MCF 10A (cell line): ENCODE measurements at regions not wholly inside any gene's neighbourhood (a gene's known extent, or its start where the extent isn't known, plus 50 kb on each side); places are given as distances from the start of the nearest gene placed in this dataset.

ENCODE experiments used
- BruUV-seq: library from RNA; stranded (reverse); fragments of 400-500 nt; replicated peaks from 2 replicates; lab custom pipeline; 2021; lab: Mats Ljungman, UMichigan
- CTCF ChIA-PET: fragments of 300-600 bp; sonication (Branson Sonifier 250); formaldehyde crosslinking; extraction: SDS; loops from one replicate; lab custom pipeline; 2021; ENCODE audit warnings: antibody characterized with exemption, inconsistent platforms; lab: Yijun Ruan, JAX
- POLR2A ChIA-PET: fragments of 300-600, 350-650 bp; sonication (Branson Sonifier 250); formaldehyde crosslinking; extraction: SDS; loops from one replicate; lab custom pipeline; 2020; ENCODE audit warnings: antibody characterized with exemption, inconsistent platforms; lab: Yijun Ruan, JAX
- DNase-seq: peaks from one replicate; pipeline ENCODE4 v3.0.0-alpha.2; 2018; ENCODE audit not compliant: unreplicated experiment
- H3K27ac Mint-ChIP-seq: one replicate; pipeline ENCODE4 v1.8.0; 2022; ENCODE audit warnings: mild to moderate bottlenecking, low read depth, mixed read lengths; ENCODE audit not compliant: unreplicated experiment
- H3K27me3 Mint-ChIP-seq: one replicate; pipeline ENCODE4 v1.8.0; 2022; ENCODE audit warnings: mixed read lengths; ENCODE audit not compliant: insufficient read depth, unreplicated experiment
- H3K36me3 Mint-ChIP-seq: one replicate; pipeline ENCODE4 v1.8.0; 2022; ENCODE audit warnings: mild to moderate bottlenecking, moderate library complexity, mixed read lengths; ENCODE audit not compliant: insufficient read depth, unreplicated experiment
- H3K4me1 Mint-ChIP-seq: one replicate; pipeline ENCODE4 v1.8.0; 2022; ENCODE audit warnings: mixed read lengths; ENCODE audit not compliant: insufficient read depth, unreplicated experiment
- H3K4me3 Mint-ChIP-seq: one replicate; pipeline ENCODE4 v1.8.0; 2022; ENCODE audit warnings: mild to moderate bottlenecking, moderate library complexity, mixed read lengths; ENCODE audit not compliant: unreplicated experiment
- H3K9me3 Mint-ChIP-seq: one replicate; pipeline ENCODE4 v1.8.0; 2022; ENCODE audit warnings: mixed read lengths; ENCODE audit not compliant: unreplicated experiment
- intact Hi-C: fragments of 100-400 bp; cut with micrococcal nuclease; formaldehyde crosslinking; loops from 2 replicates; pipeline ENCODE4 v1.14.1; 2022
- TF ChIP-seq, protein P1 (sequence below): fragments of 200-600 bp; IDR thresholded peaks from one replicate; pipeline ENCODE4 v1.8.0; 2022; ENCODE audit warnings: antibody characterized with exemption, mild to moderate bottlenecking; ENCODE audit not compliant: unreplicated experiment

DNA sequence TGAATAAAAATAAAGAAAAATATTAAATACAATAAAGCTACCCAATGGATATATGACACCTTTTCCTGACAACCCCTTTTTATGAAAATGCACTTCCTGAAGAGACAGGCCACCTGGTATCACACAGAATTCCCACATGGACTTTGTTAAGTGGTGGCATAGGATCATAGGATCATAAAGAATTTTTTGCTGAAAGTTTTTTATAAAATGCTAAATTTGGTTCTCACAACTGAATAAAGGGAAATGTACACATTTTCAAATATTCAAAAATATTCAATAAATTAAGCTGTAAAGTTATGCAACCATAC, 102.5 kb upstream of the ROBO1 start:
- Mint-ChIP-seq H3K27ac (no peak overlapping the region), H3K36me3 (no peaks in the 10 kb centered on the region), H3K9me3 (peaks cover 16% of the 10 kb centered on the region), H3K4me1 (peaks cover 12% of the 10 kb centered on the region), H3K27me3 (no peaks in the 10 kb centered on the region), H3K4me3 (no peak overlapping the region)
- DNase-seq, result no peak
- POLR2A ChIA-PET, result no interaction called here
- intact Hi-C loops, result no loop called here
- BruUV-seq, result no TSS peak
- TF ChIP-seq, protein P1, sequence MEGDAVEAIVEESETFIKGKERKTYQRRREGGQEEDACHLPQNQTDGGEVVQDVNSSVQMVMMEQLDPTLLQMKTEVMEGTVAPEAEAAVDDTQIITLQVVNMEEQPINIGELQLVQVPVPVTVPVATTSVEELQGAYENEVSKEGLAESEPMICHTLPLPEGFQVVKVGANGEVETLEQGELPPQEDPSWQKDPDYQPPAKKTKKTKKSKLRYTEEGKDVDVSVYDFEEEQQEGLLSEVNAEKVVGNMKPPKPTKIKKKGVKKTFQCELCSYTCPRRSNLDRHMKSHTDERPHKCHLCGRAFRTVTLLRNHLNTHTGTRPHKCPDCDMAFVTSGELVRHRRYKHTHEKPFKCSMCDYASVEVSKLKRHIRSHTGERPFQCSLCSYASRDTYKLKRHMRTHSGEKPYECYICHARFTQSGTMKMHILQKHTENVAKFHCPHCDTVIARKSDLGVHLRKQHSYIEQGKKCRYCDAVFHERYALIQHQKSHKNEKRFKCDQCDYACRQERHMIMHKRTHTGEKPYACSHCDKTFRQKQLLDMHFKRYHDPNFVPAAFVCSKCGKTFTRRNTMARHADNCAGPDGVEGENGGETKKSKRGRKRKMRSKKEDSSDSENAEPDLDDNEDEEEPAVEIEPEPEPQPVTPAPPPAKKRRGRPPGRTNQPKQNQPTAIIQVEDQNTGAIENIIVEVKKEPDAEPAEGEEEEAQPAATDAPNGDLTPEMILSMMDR, result no peak
- CTCF ChIA-PET, result interaction anchor here (1.0 kb wide), 1 partner anchor 12 kb away, joined by 3 read pairs; no protein-coding TSS in a partner anchor

GRCh38 chr3:79869461-79870312, 101.9 kb upstream of the ROBO1 start:
- ChIA-PET POLR2A (no interaction called here), CTCF (interaction anchor here (1.0 kb wide), 1 partner anchor 13 kb away, joined by 3 read pairs; no protein-coding TSS in a partner anchor)
- BruUV-seq, result no TSS peak
- TF ChIP-seq, protein P1, result no peak
- H3K9me3 Mint-ChIP-seq, result peaks cover 16% of the 10 kb centered on the region
- intact Hi-C loops, result no loop called here
- no peak overlapping the region for H3K27ac Mint-ChIP-seq
- no peaks in the 10 kb centered on the region for H3K27me3 Mint-ChIP-seq
- DNase-seq, result no peak
- no peak overlapping the region for H3K4me3 Mint-ChIP-seq
- no peaks in the 10 kb centered on the region for H3K36me3 Mint-ChIP-seq
- peaks cover 12% of the 10 kb centered on the region for H3K4me1 Mint-ChIP-seq

GRCh38 chr3:79866162-79866561, 98.4 kb upstream of the ROBO1 start:
- intact Hi-C loops, result no loop called here
- ChIA-PET POLR2A (no interaction called here), CTCF (no interaction called here)
- BruUV-seq, result no TSS peak
- H3K4me1 Mint-ChIP-seq, result no peaks in the 10 kb centered on the region
- no peaks in the 10 kb centered on the region for H3K27me3 Mint-ChIP-seq
- H3K27ac Mint-ChIP-seq, result no peak overlapping the region
- DNase-seq, result no peak
- no peak overlapping the region for H3K4me3 Mint-ChIP-seq
- H3K9me3 Mint-ChIP-seq, result peaks cover 13% of the 10 kb centered on the region
- TF ChIP-seq, protein P1, result no peak
- no peaks in the 10 kb centered on the region for H3K36me3 Mint-ChIP-seq

DNA sequence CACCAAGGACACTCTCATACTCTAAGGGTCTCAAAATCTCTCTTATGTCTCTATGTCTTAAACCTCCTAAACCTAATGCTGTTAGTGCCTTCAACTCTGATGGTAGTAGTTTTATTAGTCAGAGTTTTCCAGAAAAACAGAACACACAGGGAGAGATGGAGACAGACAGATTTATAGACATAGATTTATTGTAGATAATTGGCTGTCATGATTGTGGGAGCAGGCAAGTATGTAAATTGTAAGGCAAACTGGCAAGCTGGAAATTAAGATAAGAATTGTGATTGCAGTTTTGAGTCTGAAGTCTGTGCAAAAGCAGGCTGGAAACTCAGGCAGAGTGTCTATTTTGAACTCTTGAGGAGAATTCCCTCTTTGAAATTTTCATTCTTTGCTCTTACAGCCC, 96.3 kb upstream of the ROBO1 start:
- ChIA-PET CTCF (no interaction called here), POLR2A (interaction anchor here (0.6 kb wide), 1 partner anchor 126 kb away, joined by 5 read pairs; no protein-coding TSS in a partner anchor)
- TF ChIP-seq, protein P1, result no peak
- peaks cover 18% of the 10 kb centered on the region for H3K9me3 Mint-ChIP-seq
- no peak overlapping the region for H3K4me3 Mint-ChIP-seq
- no peak for DNase-seq
- BruUV-seq, result no TSS peak
- H3K36me3 Mint-ChIP-seq, result no peaks in the 10 kb centered on the region
- no peak overlapping the region for H3K27ac Mint-ChIP-seq
- no peaks in the 10 kb centered on the region for H3K4me1 Mint-ChIP-seq
- intact Hi-C loops, result no loop called here
- no peaks in the 10 kb centered on the region for H3K27me3 Mint-ChIP-seq
